ENCODE measurements at regions not wholly inside any gene's neighbourhood (a gene's known extent, or its start where the extent isn't known, plus 50 kb on each side); places are given as distances from the start of the nearest gene placed in this dataset.

- TF ChIP-seq CTCF (IDR thresholded peaks at IDR 0.05 in 4 of 5, conservative IDR thresholded peaks at IDR 0.05 in 1 of 5) (no peak), POLR2A (IDR thresholded peaks at IDR 0.05) (no peak)
Observed at GRCh38 chr16:60318486-60318885, 1584.4 kb upstream of the GOT2 start.
